ENCODE measurements at regions not wholly inside any gene's neighbourhood (a gene's known extent, or its start where the extent isn't known, plus 50 kb on each side); places are given as distances from the start of the nearest gene placed in this dataset.

- no peak for DNase-seq
Measured at GRCh38 chr12:88251798-88252197, 109.7 kb downstream of the TMTC3 start.

GRCh38 chr12:88253371-88253978, 111.4 kb downstream of the TMTC3 start:
- DNase-seq: no peak

- no peak for DNase-seq
Measured at GRCh38 chr12:88255224-88255623, 113.1 kb downstream of the TMTC3 start.

- DNase-seq: no peak
Measured at GRCh38 chr12:88255847-88256246, 113.7 kb downstream of the TMTC3 start.

- no peak for DNase-seq
Measured at GRCh38 chr12:88258396-88258795, 116.3 kb downstream of the TMTC3 start.

- DNase-seq: no peak
Measured at GRCh38 chr12:88266806-88267360, 124.8 kb downstream of the TMTC3 start.

- DNase-seq: no peak
Measured at GRCh38 chr12:88267630-88268029, 125.5 kb downstream of the TMTC3 start.

- no peak for DNase-seq
Measured at GRCh38 chr12:88272456-88272855, 130.3 kb downstream of the TMTC3 start.

GRCh38 chr12:88273450-88273849, 131.3 kb downstream of the TMTC3 start:
- no peak for DNase-seq

- no peak for DNase-seq
Measured at GRCh38 chr12:88273875-88274274, 131.8 kb downstream of the TMTC3 start.

- no peak for DNase-seq
Measured at GRCh38 chr12:88291498-88292131, 149.5 kb downstream of the TMTC3 start.

GRCh38 chr12:88298014-88298682, 156.0 kb downstream of the TMTC3 start:
- no peak for DNase-seq

- peak; percentile 0 to 3 for DNase-seq
Measured at GRCh38 chr12:88298761-88299242, 156.7 kb downstream of the TMTC3 start.

GRCh38 chr12:88299567-88300101, 157.5 kb downstream of the TMTC3 start:
- peak; percentile 23 to 37 for DNase-seq

- DNase-seq: no peak
Measured at GRCh38 chr12:88300931-88301330, 158.8 kb downstream of the TMTC3 start.

GRCh38 chr12:88303335-88303734, 161.2 kb downstream of the TMTC3 start:
- no peak for DNase-seq

GRCh38 chr12:88305254-88305890, 163.3 kb downstream of the TMTC3 start:
- no peak for DNase-seq

- DNase-seq: no peak
Measured at GRCh38 chr12:88306471-88307069, 164.5 kb downstream of the TMTC3 start.

GRCh38 chr12:88307961-88308360, 165.9 kb downstream of the TMTC3 start:
- DNase-seq: no peak

GRCh38 chr12:88308825-88309224, 166.7 kb downstream of the TMTC3 start:
- DNase-seq: no peak

GRCh38 chr12:88309546-88309945, 167.4 kb downstream of the TMTC3 start:
- no peak for DNase-seq

GRCh38 chr12:88310069-88310468, 168.0 kb downstream of the TMTC3 start:
- DNase-seq: no peak

GRCh38 chr12:88310666-88311065, 168.6 kb downstream of the TMTC3 start:
- DNase-seq: no peak

Measured in stimulated activated CD4-positive, alpha-beta T cell treated with anti-CD3 and anti-CD28 coated beads, Interleukin-2, amount 100 ng/mL, for 48 hours (primary cell).